GM21528 (cell line): ENCODE measurements at regions not wholly inside any gene's neighbourhood (a gene's known extent, or its start where the extent isn't known, plus 50 kb on each side); places are given as distances from the start of the nearest gene placed in this dataset.
"Not testable (repeated sequence)": the region's sequence is repeated elsewhere in the genome, so short reads cannot be mapped to it uniquely, and the experiment has no call there.

ENCODE experiments used
- ATAC-seq: cut with Tn5 transposase; IDR thresholded peaks from one replicate; pipeline ENCODE4 v1.9.1; 2021; ENCODE audit warnings: mild to moderate bottlenecking, moderate library complexity; ENCODE audit not compliant: unreplicated experiment, low FRiP score

GRCh38 chr22:48720662-48721394 is 1106.8 kb downstream of the BRD1 start:
- no peak for ATAC-seq

- ATAC-seq = no peak
Measured at GRCh38 chr22:48719978-48720661, 1107.6 kb downstream of the BRD1 start.

GRCh38 chr22:48718818-48719500 is 1108.7 kb downstream of the BRD1 start:
- ATAC-seq = no peak

DNA sequence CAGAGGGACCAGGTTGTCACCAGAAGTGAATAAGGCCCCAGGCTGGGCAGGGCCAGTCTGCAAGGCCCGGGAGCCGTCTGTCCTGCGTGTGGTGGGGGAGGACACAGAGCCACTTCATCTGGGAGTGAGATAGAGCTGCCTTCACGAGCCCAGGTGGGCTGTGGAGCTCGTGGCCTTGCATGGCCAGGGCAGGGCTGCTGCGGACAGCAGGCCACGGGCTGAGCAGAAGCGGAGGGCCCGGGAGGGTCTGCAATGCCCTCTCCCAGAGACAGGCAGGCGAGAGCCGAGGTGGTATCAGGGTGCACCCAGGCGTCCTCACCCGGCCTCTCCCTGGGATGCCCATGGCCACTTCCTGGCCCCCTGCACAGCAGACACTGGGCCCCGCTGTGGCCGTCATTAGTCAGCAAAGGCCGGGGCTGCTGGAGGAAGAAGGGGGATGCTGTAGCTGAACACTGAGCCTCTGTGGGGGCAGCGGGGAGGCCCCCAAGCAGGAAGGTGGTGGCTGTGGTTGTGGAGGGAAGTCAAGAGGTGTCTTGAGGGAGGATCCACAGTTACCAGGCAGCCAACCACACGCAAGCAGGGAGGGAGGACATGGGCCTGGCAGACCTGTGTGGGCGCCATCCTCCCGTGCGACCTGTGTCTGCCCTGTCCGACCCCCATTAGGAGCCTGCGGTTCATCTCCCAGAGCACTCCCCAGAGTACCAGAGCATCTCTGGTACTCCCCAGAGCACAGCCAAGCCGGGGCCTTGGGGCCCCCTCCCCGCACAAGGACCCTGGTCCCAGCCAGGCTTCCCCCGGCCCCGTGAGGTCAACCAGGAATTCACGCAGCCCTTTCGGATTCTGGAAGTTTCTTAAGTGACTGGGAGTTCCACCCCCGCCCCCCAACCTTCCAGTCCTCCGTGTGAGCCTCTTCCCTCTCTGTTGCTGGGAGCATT is 1109.5 kb downstream of the BRD1 start:
- ATAC-seq = no peak

GRCh38 chr22:48717076-48717810 is 1110.4 kb downstream of the BRD1 start:
- no peak for ATAC-seq

- not testable (repeated sequence) for ATAC-seq
Measured at GRCh38 chr22:48716154-48716553, 1111.5 kb downstream of the BRD1 start.

- ATAC-seq = no peak
Measured at GRCh38 chr22:48715511-48715910, 1112.2 kb downstream of the BRD1 start.

- ATAC-seq = no peak
Measured at GRCh38 chr22:48714231-48714630, 1113.4 kb downstream of the BRD1 start.

DNA sequence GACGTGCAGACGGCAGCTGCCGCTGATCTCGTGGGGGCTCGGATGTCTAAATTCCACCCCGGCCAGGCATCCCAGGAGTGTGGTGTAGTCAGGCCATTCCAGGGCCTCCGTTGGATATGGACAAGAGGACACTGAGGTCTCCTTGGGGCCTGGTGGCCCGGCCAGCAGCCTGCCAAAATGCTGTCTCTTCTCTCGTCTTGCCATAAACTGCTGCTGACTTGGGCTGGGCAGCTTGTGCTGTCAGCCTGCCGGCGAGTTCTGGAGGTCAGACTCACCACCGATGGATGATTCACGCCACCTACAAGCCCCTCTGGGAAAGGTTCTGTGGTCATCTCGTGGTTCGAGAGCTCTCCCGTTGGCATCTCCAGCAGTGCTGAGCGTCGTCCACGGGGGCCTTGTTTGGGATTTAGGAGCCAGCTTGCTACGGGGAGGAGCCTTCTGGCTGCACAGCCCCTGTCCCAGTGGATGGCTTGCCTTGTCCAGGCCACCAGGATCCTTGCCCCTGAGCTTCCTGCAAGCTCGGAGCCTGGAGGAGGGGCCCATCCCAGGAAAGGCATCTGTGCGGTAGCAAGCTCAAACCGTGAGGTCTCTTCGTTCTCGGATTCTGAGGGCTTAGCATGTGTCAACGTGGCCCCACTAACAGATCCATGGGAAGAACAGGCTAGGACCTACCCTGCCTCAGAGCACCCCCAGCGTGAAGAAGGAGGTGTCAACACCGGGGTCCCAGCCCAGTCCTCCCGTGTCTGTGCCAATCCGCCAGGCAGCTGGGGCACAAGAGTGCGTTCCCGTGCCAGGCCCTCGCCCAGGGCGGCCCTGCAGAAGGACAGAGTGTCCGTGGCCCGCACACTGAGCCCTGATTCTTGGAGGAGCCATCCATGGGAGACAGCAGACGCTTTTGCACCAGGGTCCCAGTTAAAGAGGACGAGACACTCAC is 1114.1 kb downstream of the BRD1 start:
- ATAC-seq = no peak

GRCh38 chr22:48712558-48713271 is 1115.0 kb downstream of the BRD1 start:
- ATAC-seq = no peak

- ATAC-seq = no peak
Measured at GRCh38 chr22:48711669-48712068, 1116.0 kb downstream of the BRD1 start.

DNA sequence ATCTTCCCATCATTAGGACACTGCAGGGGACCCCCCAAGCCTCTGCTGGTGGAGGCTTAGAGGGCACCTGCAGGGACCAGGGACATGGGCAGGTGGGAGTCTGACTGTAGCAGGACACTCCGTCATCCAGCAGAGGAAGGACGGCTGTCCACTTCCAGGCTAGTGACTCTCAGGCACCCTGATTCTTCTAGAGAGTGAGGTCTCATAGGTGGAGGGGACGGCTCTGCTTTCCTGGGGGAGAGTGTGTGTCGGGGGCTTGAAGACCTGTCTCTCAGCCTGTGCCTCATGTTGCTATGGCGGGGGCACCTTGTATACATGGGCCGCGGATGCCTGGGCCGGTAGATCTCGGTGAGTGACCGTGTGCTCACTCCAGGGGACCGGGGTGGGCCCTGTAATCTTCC is 1116.6 kb downstream of the BRD1 start:
- ATAC-seq = no peak

DNA sequence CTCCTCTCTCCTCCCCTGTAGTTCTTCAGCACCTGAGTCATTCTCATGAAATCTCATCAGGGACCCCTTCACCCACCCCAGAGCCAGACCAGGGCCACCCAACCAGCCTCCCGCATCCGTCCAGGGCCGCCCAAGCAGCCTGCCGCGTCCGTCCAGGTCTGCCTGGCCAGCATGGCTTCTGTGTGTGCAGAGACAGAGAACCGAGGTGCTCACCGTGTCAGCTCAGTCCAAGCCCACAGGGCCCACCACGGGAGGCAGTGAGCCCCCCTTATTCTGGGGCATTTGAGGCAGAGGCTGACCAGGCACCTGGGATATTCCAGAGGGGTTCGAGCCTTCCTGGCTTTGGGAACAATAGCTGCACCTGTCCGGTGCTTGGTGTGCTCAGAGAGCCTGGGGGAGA is 1117.3 kb downstream of the BRD1 start:
- no peak for ATAC-seq

GRCh38 chr22:48709976-48710375 is 1117.7 kb downstream of the BRD1 start:
- ATAC-seq = no peak

- no peak for ATAC-seq
Measured at GRCh38 chr22:48709453-48709852, 1118.2 kb downstream of the BRD1 start.

DNA sequence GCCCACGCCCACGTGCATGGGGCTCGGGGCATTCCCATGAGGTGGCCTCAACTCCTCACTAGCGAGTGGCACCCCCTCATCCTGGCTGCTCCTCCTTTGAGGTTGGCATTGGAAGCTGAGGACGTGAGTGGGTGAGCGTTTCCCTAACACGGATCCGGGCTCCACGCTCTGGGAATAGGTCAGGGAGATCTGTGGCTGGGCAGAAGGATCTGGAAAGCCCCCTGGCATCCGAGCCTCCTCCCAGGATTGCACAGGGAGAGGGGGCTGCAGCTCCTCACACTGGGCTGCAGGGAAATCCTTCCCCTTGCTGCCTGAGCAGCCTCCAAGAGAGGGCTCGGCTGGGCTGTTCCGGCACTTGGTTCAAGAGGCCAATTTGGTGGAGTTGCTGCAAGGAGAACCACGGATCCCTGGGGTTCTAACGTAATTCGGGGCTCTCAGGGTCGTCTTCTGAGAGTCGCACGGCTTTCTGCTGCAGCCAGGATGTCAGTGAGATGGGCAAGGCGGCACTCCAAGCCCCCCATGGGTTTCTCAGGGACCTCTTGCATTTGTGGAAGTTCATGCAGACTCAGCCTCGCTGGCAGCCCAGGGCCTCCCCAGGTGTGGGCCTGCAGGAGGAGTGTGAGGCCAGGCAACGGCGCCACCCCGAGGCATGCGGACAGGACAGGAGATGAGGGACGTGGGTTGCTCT is 1119.0 kb downstream of the BRD1 start:
- no peak for ATAC-seq

GRCh38 chr22:48707763-48708557 is 1119.7 kb downstream of the BRD1 start:
- no peak for ATAC-seq
